Left hindlimb (tissue), 1 donor: ENCODE measurements at regions not wholly inside any gene's neighbourhood (a gene's known extent, or its start where the extent isn't known, plus 50 kb on each side); places are given as distances from the start of the nearest gene placed in this dataset.

ENCODE experiments used
- DNase-seq: peaks from one replicate; pipeline ENCODE4 v3.0.0-alpha.2; 2018

DNA sequence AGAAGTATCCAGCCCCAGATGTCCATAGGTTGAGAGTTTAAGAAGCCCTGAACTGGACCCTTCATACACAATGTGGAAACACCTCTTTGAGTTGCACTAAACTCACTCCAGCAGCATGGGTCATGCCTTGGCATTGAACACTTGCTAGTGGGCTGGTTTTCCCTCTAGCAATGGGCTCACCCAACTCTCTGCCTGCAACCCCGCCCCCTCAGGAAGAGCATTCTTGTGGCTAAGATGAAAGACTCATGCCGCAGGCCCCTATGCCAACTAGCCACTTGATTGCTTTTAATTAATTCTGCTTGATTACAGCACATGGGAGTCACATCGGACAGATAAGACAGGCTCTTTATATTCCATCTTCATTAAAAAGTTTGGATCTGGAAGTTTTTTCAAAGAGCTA is 136.5 kb upstream of the GJB5 start:
- no peak for DNase-seq

DNA sequence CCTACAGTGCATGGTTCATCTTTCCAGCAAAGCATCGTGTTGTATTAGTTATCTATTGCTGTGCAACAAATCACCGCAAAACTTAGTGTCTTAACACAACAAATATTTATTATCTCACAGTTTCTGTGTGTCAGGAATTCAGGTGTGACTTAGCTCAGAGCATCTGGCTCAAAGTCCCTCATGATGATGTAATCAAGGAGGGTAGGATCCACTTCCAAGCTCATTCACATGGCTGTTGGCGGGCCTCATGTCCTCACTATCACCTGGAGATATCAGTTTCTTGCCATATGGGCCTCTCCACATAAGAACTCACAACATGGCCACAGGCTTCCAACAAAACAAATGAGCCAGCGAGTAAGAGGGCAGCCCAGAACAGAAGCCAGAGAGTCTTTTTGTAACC is 135.6 kb upstream of the GJB5 start:
- no peak for DNase-seq

DNA sequence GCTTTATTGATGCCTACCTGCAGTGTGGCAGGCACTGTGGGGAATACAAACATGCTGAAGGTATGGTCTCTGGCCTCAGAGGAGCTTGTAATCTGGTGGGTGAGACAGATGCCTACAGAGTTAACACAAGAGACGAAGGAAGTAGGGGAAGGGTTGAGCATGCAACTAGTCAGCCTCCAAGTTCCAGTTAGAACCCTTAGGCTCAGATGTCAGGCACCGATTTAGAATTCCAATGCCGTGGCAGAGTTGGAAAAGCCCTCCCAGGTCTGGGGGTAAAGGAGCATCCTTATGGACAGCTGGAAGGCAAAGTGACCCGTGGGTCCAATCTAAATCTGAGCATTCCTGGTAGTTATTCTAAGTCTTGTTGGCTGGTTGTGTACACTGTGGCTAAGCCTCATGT is 132.9 kb upstream of the GJB5 start:
- DNase-seq = no peak

DNA sequence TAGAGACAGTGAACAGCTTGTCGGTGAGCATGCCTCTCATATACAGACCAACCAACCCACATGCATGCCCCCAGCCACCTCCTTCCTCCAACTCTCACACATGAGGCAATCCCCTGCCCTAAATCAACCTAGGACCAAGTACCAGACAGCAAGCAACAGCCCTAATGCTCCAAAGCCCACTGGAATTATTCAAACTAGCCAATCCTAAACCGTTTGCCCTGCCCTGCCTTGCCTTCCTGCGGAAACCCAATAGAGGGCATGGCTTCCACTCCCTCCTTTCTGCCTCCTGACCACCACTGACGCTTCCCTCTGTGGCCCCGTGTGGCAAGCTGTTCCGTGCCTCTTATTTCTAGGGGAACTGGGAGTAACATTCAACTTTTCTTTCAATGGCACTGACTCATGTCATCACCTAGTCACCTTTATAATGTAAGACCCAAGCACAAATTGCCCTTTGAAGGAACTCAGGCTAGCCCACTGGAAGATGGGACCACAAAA is 129.3 kb upstream of the GJB5 start:
- DNase-seq = no peak

DNA sequence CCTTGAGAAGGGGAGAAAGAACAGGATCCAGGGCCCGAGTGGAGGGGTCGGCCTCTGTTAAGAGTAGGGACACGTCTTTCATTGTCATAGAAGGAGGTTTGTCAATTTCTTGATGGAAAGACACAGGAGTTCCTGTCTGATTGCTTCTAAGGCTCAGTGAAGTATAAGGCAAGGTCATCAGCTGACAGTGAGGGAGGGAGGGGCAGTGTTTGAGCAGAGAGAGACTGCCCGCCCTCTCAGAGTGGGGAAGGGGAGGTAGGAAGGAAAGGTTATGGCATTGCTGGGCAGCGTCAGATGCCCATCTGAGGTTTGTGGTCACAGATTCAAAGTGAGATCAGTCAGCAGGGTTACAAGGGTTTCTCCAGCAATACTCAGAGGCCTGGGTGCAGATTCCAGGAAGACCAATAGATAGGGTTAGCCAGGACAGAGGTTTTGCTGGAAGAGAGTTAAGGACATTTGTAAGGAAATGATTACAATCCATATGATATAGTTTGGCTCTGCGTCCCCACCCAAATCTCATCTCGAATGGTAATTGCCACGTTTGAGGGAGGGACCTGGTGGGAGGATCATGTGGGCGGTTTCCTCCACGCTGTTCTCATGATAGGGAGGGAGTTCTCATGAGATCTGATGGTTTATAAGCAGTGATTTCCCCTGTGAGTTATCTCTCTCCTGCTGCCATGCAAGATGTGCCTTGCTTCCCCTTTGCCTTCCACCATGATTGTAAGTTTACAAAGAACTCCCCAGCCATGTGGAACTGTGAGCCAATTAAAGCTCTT is 127.2 kb upstream of the GJB5 start:
- DNase-seq = no peak

DNA sequence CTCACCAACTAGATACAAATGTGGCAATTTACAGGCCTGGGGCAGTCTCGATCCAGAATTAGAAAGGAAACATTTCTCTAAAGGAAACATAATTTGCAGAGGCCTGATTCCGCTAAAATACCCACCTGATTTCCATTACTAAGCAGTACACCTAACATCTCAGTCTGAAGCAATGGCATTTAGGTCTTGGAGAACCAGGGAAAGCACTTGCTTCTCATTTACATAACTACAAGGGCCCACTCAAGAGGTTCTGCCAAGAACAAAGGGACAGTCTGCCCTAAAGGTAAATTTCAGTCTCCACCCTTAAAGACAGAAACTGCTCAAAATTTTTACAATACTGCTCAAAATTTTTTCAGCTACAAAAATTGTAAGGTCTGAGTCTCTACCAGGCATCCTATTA is 123.7 kb upstream of the GJB5 start:
- DNase-seq = no peak

DNA sequence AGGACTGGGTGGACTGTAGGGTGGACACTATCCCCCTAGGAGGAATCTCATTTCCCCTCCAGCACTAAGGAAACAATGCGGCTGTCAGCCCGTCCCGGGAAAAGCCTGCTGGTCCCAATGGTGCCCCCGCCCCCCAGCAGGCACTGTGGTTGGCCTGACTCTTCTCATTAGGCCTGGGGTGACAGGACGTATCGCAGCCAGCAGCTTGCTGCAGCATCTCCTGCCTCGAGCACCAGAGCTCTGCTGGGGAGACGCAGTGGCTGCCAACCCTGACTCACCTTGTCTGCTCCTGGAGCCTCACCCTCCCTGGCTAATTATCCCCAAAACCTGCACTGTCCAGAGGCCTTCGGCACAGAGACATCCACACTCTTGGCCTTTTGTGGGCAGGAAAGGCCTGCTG is 115.1 kb upstream of the GJB5 start:
- no peak for DNase-seq

DNA sequence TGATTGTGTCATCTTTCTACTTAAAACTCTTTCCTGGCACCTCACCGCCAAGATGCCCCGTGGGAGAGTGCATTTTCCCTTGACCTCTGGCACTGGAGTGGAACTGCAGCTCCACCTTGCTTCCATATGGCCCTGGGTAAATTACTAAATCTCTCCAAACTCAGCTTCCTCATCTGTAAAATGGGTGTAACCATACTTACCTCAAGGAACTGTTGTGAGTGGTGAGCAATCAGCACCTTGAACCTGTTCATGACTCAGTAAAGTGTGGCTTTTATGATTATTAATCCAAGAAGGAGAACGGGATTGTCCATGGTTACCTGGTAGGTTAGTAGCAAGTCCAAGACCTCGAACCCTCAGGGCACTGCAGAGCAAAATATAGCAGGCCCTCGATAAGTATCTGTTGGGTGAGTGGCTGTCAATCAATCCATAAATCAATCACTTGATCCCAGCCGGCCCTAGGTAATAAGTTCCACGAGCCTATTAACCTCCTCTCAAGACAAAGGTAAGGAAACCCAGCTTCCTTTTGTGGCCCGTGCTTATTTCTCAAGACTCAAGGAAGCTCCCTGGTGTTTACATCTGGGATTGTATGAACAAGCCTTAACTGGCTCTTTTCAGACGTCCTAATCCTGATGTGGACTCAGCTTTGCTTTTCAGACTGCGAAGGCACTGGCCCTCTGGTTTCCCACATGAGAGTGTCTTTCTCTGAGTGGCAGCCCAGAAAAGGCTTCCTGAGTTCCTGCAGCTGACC is 114.0 kb upstream of the GJB5 start:
- no peak for DNase-seq

DNA sequence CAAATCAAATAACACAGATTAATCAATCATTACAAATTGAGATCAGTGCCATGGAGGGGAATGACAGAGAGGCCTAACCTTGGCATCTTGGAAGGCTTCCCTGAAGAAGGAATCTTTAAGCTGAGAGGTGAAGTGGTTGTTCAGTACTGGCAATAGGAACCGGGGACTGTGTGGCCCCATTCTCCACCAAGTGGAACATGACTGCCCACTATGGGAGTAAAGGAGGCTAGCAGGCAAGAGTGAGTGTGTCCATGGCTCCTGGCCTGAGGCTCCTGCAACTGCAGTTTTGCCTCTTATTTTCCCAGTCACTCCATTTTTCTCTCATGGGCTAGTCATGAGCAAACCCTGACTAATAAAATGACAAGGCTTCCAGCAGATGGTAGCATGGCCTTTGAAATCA is 112.2 kb upstream of the GJB5 start:
- DNase-seq = no peak

DNA sequence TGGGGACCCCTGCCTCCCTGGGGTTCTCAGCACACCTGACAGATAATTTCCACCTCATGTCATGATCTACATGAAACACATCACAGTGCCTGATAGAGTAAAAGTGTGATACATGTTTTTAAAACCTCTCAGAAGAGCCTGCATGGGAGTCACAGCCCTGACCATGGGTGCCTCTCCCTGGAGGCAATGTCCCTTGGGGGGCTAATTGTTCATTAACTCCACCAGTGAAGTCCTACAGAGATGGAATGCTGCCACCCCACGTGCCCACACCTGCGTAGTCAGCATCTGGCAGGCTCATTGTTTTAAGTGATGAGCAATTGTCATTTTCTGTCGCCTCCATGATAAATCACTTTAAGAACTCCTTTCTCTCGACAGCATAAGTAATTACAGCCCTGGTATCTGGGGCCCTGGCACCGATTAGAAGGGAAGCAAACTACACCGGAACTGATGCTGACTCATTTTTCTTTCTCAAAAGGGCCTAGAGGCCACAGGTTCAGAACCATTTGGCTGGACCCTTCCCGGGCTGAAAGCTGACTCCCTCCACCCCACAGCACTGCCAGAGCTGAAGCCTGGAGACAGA is 109.6 kb upstream of the GJB5 start:
- DNase-seq = no peak

DNA sequence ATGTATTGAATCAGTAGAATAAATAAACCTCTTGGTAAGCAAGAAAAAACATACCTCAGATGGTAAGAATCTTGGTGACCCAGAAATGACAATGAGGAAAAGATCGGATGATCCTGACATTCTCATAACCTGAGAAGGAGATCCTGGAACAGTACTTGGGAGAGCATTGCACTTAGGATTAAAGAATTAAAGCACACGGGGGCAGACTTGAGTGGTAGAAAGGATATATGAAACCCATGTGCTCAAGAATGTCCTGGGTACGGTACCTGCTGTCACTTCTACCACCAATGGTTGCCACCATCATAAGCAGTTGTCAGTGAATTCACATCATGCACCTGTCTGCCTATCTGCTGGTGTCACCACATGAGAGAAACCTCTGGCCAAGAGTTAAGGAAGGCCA is 108.9 kb upstream of the GJB5 start:
- DNase-seq = no peak

DNA sequence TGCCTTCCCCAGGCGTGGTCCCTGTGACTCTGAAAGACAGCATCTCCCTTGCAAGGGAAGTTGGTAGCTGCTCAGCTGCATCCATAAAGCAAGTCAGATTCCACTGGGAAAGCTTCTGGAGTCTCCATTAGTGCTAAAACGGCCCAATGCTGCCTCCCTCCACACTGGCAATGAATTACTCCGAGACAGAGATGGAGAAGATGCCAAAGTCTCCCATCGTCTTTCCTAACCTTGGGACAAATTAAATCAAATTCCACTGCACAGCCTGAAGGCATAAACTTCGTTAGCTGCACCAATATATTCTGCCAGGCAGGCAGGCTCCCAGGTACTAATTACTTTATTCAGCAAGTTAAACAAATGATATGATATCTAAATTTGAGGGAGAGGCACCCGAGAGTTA is 106.3 kb upstream of the GJB5 start:
- DNase-seq = no peak

DNA sequence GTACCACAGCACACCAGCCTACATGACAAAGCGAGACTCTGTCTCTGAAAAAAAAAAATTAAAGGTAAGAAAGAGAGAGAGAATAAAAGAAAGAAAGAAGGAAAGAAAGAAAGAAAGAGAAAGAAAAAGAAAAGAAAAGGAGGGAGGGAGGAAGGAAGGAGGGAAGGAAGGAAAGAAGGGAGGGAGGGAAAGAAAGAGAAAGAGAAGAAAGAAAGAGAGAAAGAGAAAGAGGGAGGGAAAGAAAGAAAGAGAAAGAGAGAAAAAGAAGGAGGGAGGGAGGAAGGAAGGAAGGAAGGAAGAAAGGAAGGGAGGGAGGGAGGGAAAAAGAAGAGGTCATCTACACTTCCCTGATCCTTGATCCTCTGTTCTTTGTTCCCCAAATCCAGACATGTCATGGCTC is 104.8 kb upstream of the GJB5 start:
- no peak for DNase-seq

DNA sequence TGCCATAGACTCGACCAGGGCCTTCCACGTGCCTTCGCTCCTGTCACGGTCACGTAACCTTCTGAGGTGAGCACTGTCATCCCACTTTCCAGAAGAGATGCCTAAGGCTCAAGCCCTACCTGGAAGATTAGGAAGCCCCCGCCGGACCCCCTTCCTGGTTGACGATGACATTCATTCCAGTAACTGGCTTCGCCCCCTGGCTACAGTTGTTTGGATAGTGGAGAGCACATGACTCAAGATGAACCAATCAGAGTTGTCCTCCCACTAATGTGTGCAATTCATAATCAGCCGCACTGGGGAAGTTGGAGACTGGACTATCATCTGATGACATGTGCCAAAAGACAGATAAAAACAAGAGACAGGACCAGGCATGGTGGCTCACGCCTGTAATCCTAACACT is 104.0 kb upstream of the GJB5 start:
- DNase-seq = no peak

DNA sequence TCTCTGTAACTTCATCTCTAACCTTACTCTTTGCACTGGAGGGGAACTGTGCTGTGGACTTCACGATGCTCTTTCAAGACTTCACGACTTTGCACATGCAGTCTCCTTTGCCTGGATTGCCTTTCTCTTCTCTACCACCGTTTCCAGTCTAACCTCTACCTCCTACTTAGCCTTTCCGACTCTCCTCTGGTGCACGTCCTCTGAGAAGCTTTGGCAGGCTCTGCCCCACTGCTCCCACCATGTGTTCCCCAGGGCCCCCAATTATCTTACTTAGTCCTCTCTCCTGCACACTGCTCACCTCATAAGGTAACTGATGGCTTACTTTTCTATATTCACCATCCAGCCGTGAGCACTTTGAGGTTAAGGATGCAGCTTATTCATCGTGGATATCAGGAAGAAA is 101.7 kb upstream of the GJB5 start:
- no peak for DNase-seq

DNA sequence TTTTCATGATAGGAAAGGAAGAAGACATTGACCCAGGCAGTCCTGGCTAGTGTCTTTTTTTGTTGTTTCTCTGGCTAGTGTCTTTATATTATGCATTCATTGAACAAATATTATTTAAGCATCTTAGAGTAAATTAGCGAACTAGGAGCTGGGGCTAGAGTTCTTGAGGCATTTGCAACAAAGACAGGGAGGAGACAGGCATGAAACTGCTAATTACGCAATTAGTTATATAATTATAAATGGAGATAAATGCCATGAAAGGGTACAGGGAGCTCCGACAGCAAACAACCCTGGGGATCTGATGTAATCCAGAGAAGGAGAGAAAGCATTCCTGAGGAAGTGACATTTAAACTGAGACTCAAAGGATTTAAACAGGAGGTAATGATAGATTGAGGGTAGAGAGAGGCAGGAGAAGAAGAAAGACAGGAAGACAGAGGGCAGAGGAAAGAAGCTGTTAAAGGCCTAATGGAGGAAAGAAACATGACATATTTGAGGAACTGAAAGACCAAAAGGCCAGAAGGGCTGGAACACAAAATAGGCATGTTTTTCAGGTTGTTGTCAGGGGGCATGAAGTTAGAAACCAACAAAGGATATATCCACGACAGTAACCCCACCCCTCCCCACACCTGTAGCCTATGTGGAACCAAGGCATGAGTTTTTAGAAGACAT is 99.5 kb upstream of the GJB5 start:
- no peak for DNase-seq

DNA sequence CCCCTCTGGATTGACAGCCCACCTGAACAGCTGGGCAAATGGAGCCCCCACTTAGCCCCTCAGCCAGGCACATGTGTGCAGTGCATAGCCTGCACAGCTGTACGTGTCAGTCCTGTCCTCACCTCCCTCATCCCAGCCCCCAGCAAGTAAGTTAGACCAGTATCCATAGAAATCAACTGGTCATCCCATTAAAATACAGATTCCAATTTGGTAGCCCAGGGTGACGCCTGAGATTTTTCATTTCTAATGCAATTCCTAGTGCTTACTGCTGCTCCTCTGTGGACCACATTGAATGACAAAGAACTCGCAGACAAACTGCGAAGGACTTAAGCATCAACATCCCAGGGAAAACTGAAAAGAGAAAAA is 99.0 kb upstream of the GJB5 start:
- no peak for DNase-seq

DNA sequence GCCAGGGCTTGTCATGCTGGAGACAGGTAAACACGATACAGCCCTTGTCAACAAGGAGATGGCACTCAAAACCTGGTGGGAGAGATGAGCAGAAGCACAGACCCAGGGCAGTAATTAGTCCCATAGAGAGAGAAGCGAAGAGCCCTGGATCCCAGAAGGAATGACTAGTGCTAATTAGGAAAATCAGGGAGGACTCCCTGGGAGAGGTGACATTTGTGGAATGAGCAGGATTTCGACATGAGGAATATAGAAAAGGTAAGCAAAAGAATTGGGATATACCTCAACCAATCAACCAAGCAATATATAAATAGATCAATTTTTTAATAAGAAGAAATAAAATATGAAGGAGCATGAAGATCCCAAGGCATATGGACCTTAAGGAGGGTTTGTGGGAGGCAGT is 98.5 kb upstream of the GJB5 start:
- DNase-seq = no peak

DNA sequence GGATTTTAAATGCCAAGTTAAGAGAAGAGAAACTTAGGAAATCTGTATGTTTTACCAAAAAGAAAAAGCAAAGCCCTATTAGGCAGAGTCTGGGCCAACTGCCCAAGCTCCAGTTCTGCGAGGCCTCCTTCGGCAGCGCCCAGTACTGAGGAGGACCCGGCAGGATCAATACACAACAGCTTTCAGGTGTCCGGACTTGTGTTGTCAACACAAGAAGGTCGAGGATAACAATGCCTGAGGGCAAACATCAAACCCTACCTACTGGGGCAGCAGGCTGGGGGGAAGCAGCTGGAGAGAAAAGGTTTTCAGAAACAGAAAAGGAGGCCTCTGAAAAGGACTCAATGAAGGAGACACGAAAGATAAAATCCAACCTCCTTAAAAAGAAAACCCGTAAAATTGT is 98.1 kb upstream of the GJB5 start:
- DNase-seq = no peak

DNA sequence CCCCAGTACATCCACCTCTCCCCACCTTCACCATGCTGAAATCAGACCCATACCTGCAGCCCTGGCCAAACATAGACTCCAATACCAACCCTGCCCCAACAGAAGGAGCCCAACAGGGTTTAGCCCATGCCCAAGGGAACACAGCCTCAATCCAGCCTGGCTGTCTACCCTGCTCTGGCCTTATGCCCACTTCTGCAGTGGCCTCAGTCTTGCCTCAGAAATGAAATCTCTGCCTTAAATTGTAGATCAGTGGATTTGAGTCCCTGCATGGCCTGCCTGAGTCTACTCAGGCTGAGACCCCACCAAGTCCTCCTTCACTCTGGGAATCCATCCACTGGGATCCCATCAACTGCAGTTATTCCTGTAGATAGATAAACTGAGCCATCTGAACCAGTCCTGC is 97.6 kb upstream of the GJB5 start:
- DNase-seq = no peak

DNA sequence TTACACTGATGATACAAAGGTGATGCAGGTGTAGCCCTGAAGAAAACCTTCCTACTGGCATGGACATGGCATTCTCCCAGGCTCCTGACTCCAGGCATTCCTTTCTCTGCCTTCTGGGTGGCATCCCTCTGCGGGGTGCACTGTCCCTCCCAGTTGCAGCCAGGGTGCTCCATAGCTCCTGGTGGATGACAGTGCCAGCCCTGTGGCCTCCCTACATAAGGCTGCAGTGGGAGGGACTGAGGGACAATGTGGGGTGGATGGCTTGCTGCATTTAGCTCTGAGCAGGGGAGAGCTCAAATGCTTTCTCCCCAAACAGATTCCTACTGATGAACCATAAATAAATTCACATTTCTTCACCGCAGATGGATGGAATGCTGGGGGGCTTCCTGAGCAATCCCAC is 97.0 kb upstream of the GJB5 start:
- no peak for DNase-seq

DNA sequence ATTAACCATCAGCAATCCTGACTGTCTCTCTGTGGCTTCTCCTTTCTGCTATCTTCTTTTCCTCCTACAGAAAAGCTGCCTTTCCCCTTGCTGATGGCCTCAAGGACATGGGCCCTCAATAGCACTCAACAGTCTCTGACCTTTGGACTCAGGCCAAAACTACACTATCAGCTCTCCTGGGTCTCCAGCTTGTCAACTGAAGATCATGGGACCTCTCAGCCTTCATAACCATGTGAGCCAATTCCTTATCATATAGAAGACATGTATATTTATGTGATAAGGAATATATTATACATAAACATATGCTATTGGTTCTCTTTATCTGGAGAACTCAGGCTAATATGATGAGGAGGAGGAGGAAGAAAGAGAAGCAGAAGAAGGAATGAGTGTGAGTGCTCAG is 91.8 kb upstream of the GJB5 start:
- no peak for DNase-seq

DNA sequence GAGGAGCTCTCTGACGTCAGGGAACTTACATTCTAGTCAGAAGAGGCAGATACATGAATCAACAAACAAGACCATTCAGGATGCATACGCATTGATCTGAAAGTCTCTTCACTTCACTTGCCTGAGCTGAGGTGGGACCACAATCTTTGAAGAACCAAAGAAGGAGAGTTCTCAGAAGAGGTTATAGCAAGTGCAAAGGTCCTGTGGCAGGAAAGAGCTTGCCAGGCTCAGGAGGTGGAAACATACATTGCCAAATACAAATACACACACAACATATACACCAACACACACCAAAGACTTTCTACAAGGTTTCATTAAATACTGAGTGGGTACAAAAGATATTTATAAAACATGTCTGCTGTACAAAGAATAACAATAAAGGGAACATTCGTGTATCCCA is 86.8 kb upstream of the GJB5 start:
- DNase-seq = no peak

DNA sequence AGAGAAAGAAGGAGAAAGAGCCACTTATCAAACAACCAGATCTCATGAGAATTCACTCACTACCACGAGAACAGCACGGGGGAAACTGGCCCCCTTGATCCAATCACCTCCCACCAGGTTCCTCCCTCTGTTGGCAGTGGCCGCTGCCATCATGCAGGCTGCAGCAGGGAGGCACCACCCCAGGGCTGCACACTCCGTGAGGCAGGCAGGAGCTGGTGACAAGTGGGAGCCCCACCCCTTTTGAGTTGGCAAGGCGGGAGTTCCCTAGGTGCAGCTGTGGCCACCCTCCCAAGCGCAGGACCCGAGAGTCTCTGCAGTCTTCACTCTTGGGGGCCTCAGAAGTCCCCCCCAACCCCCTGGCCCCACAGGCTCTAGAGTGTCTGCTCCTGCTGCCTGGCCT is 83.9 kb upstream of the GJB5 start:
- no peak for DNase-seq
